Suprapubic skin (tissue), 4 donors: ENCODE measurements at regions not wholly inside any gene's neighbourhood (a gene's known extent, or its start where the extent isn't known, plus 50 kb on each side); places are given as distances from the start of the nearest gene placed in this dataset.

Source experiments
- EP300 ChIP-seq: sonication (generic); formaldehyde crosslinking; IDR thresholded peaks from one replicate; pipeline ENCODE4 v1.6.1; 2017; ENCODE audit warnings: antibody characterized with exemption
- POLR2A ChIP-seq, 2 donors: fragments of 450-650 bp; IDR thresholded peaks; one replicate each; pipeline ENCODE4 v1.6.1; 2017; ENCODE audit warnings: antibody characterized with exemption in 2 of 2, mild to moderate bottlenecking in 2 of 2, moderate library complexity in 2 of 2
- POLR2AphosphoS5 ChIP-seq, 3 donors: sonication (generic); formaldehyde crosslinking; IDR thresholded peaks; one replicate each; pipeline ENCODE4 v1.6.1; 2017; ENCODE audit warnings: antibody characterized with exemption in 3 of 3
- TF ChIP-seq, protein P1 (sequence below), 2 donors: fragments of 200-600 bp in 1 of 2; fragments of 450-650 bp in 1 of 2; sonication (generic) in 1 of 2; IDR thresholded peaks; one replicate each; pipeline ENCODE4 v1.5.1; 2016 to 2019; ENCODE audit warnings: antibody characterized with exemption in 2 of 2, mild to moderate bottlenecking in 1 of 2, moderate library complexity in 1 of 2

- TF ChIP-seq, protein P1, sequence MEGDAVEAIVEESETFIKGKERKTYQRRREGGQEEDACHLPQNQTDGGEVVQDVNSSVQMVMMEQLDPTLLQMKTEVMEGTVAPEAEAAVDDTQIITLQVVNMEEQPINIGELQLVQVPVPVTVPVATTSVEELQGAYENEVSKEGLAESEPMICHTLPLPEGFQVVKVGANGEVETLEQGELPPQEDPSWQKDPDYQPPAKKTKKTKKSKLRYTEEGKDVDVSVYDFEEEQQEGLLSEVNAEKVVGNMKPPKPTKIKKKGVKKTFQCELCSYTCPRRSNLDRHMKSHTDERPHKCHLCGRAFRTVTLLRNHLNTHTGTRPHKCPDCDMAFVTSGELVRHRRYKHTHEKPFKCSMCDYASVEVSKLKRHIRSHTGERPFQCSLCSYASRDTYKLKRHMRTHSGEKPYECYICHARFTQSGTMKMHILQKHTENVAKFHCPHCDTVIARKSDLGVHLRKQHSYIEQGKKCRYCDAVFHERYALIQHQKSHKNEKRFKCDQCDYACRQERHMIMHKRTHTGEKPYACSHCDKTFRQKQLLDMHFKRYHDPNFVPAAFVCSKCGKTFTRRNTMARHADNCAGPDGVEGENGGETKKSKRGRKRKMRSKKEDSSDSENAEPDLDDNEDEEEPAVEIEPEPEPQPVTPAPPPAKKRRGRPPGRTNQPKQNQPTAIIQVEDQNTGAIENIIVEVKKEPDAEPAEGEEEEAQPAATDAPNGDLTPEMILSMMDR (IDR thresholded peaks at IDR 0.05): no peak
- TF ChIP-seq POLR2AphosphoS5 (IDR thresholded peaks at IDR 0.05) (no peak), POLR2A (IDR thresholded peaks at IDR 0.05) (no peak), EP300 (no peak)
Observed at GRCh38 chr2:122748552-122749011, 993.1 kb downstream of the TSN start.
